GM23248 (cell line): ENCODE measurements at regions not wholly inside any gene's neighbourhood (a gene's known extent, or its start where the extent isn't known, plus 50 kb on each side); places are given as distances from the start of the nearest gene placed in this dataset.

ENCODE experiments used
- EZH2 ChIP-seq: fragments of 200-600 bp; sonication (generic); IDR thresholded peaks from 2 replicates; pipeline ENCODE4 v1.6.1; 2018; ENCODE audit warnings: antibody characterized with exemption, mild to moderate bottlenecking; ENCODE audit not compliant: insufficient read depth, poor library complexity, severe bottlenecking
- EZH2phosphoT487 ChIP-seq: fragments of 200-600 bp; sonication (generic); IDR thresholded peaks from 2 replicates; pipeline ENCODE4 v1.6.1; 2018; ENCODE audit warnings: antibody characterized with exemption, moderate library complexity, mild to moderate bottlenecking, low read depth; ENCODE audit not compliant: insufficient read depth

DNA sequence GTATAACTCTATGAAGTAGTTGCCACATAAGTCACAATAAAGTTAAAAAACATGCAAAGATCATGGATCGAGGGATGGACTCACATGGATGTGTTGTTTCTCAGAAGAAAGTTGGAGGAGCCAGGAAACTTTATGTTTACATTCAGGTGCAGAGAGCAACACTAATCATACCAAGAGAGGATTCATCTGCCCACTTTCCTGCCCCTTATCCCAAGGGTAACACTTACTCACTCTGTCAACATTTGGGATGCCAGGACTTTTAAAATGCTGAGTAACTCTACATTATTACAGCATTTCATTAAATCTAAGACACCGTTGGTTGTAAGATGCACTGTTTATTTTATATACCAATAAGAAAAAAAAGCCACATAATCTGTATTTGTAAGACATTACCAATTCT, 170.4 kb downstream of the KCNE4 start:
- TF ChIP-seq EZH2phosphoT487 (no peak), EZH2 (no peak)
